WTC11 (cell line): ENCODE measurements at regions not wholly inside any gene's neighbourhood (a gene's known extent, or its start where the extent isn't known, plus 50 kb on each side); places are given as distances from the start of the nearest gene placed in this dataset.

ENCODE experiments used
- ATAC-seq: fragments of 200-7000 bp; cut with Tn5 transposase; 2 replicates; pipeline ENCODE4 v1.10.0; 2021; ENCODE audit warnings: mild to moderate bottlenecking, moderate library complexity
- CTCF ChIA-PET: fragments of 300-600 bp; sonication (Branson Sonifier 250); formaldehyde crosslinking; loops from one replicate; lab custom pipeline; 2021; ENCODE audit warnings: antibody characterized with exemption; lab: Charles Lee
- POLR2A ChIA-PET: fragments of 350-600 bp; sonication (Branson Sonifier 250); formaldehyde crosslinking; loops from one replicate; lab custom pipeline; 2021; ENCODE audit warnings: antibody characterized with exemption; lab: Charles Lee
- DNase-seq: peaks from one replicate; pipeline ENCODE4 v3.0.0; 2021; ENCODE audit warnings: low spot score
- H3K27ac Mint-ChIP-seq: 2 replicates; pipeline ENCODE4 v1.8.0; 2021; ENCODE audit warnings: mixed read lengths
- H3K27me3 Mint-ChIP-seq: 2 replicates; pipeline ENCODE4 v1.8.0; 2021; ENCODE audit warnings: low read depth, mild to moderate bottlenecking, moderate library complexity, mixed read lengths
- H3K36me3 Mint-ChIP-seq: 2 replicates; pipeline ENCODE4 v1.8.0; 2021; ENCODE audit warnings: mixed read lengths
- H3K4me1 Mint-ChIP-seq: 2 replicates; pipeline ENCODE4 v1.8.0; 2022; ENCODE audit warnings: mixed read lengths
- H3K4me3 Mint-ChIP-seq: 2 replicates; pipeline ENCODE4 v1.8.0; 2021; ENCODE audit warnings: mild to moderate bottlenecking, moderate library complexity, mixed read lengths
- H3K9me3 Mint-ChIP-seq: 2 replicates; pipeline ENCODE4 v1.8.0; 2021; ENCODE audit warnings: mixed read lengths
- CBFB ChIP-seq: sonication (generic); formaldehyde crosslinking; IDR thresholded peaks from 2 replicates; pipeline ENCODE4 v1.8.1; 2022; ENCODE audit warnings: mild to moderate bottlenecking, low read depth, missing genetic modification reagents
- E2F4 ChIP-seq: sonication (generic); formaldehyde crosslinking; IDR thresholded peaks from 2 replicates; pipeline ENCODE4 v1.8.1; 2022; ENCODE audit warnings: low read depth, mild to moderate bottlenecking, moderate library complexity, missing genetic modification reagents, borderline replicate concordance
- ESRRA ChIP-seq: sonication (generic); formaldehyde crosslinking; IDR thresholded peaks from 2 replicates; pipeline ENCODE4 v1.8.1; 2022; ENCODE audit warnings: mild to moderate bottlenecking, missing genetic modification reagents, borderline replicate concordance
- FOXP1 ChIP-seq: sonication (generic); formaldehyde crosslinking; IDR thresholded peaks from 2 replicates; pipeline ENCODE4 v1.8.0; 2022; ENCODE audit warnings: missing genetic modification reagents, mild to moderate bottlenecking, moderate library complexity, borderline replicate concordance
- FOXP4 ChIP-seq: sonication (generic); formaldehyde crosslinking; IDR thresholded peaks from 2 replicates; pipeline ENCODE4 v1.8.0; 2022; ENCODE audit warnings: mild to moderate bottlenecking, missing genetic modification reagents
- GABPB1 ChIP-seq: sonication (generic); formaldehyde crosslinking; IDR thresholded peaks from 2 replicates; pipeline ENCODE4 v1.8.1; 2023; ENCODE audit warnings: mild to moderate bottlenecking, missing genetic modification reagents
- GTF2I ChIP-seq: fragments of 250-450 bp; sonication (Bioruptor Pico); conservative IDR thresholded peaks from 2 replicates; pipeline ENCODE4 v1.4.0; 2021; ENCODE audit warnings: mild to moderate bottlenecking
- IRF1 ChIP-seq: sonication (generic); formaldehyde crosslinking; IDR thresholded peaks from 2 replicates; pipeline ENCODE4 v1.8.0; 2023; ENCODE audit warnings: missing genetic modification reagents
- JUN ChIP-seq: sonication (generic); formaldehyde crosslinking; IDR thresholded peaks from 2 replicates; pipeline ENCODE4 v1.8.0; 2023; ENCODE audit warnings: mild to moderate bottlenecking, missing genetic modification reagents
- MAX ChIP-seq: sonication (generic); formaldehyde crosslinking; IDR thresholded peaks from 2 replicates; pipeline ENCODE4 v1.8.0; 2022; ENCODE audit warnings: mild to moderate bottlenecking, missing genetic modification reagents
- NFE2L1 ChIP-seq: sonication (generic); formaldehyde crosslinking; IDR thresholded peaks from 2 replicates; pipeline ENCODE4 v1.8.1; 2023; ENCODE audit warnings: missing genetic modification reagents
- NFYB ChIP-seq: sonication (generic); formaldehyde crosslinking; conservative IDR thresholded peaks from 2 replicates; pipeline ENCODE4 v1.8.0; 2022; ENCODE audit warnings: low read depth, missing genetic modification reagents
- NR3C1 ChIP-seq: sonication (generic); formaldehyde crosslinking; conservative IDR thresholded peaks from 2 replicates; pipeline ENCODE4 v1.8.1; 2023; ENCODE audit warnings: low read depth, mild to moderate bottlenecking, missing genetic modification reagents
- SMAD3 ChIP-seq: sonication (generic); formaldehyde crosslinking; IDR thresholded peaks from 2 replicates; pipeline ENCODE4 v1.8.0; 2022; ENCODE audit warnings: missing genetic modification reagents, mild to moderate bottlenecking, borderline replicate concordance
- SP1 ChIP-seq: sonication (generic); formaldehyde crosslinking; conservative IDR thresholded peaks from 2 replicates; pipeline ENCODE4 v1.8.1; 2022; ENCODE audit warnings: missing genetic modification reagents
- STAT6 ChIP-seq: sonication (generic); formaldehyde crosslinking; conservative IDR thresholded peaks from 2 replicates; pipeline ENCODE4 v1.8.1; 2023; ENCODE audit warnings: mild to moderate bottlenecking, low read depth, missing genetic modification reagents, moderate library complexity
- ZNF219 ChIP-seq: sonication (generic); formaldehyde crosslinking; IDR thresholded peaks from 2 replicates; pipeline ENCODE4 v1.8.0; 2023; ENCODE audit warnings: missing genetic modification reagents, mild to moderate bottlenecking, borderline replicate concordance
- ZNF396 ChIP-seq: fragments of 250-450 bp; sonication (Bioruptor Pico); IDR thresholded peaks from 2 replicates; pipeline ENCODE4 v1.8.0; 2021; ENCODE audit warnings: mild to moderate bottlenecking, moderate library complexity, borderline replicate concordance
- ZNF425 ChIP-seq: fragments of 250-450 bp; sonication (Bioruptor Pico); conservative IDR thresholded peaks from 2 replicates; pipeline ENCODE4 v1.9.0; 2021; ENCODE audit warnings: mild to moderate bottlenecking

- no peak for TF ChIP-seq FOXP4 (CRISPR knock-in tag)
Measured at GRCh38 chr12:105483691-105484090, 153.2 kb downstream of the C12orf75 start (continued).

- DNase-seq (no peak), ATAC-seq (no peak)
- POLR2A ChIA-PET, result no interaction called here
- CTCF ChIA-PET, result interaction anchor here (0.5 kb wide), 1 partner anchor 127 kb away, joined by 5 read pairs; no protein-coding TSS in a partner anchor
- TF ChIP-seq ZNF396 (CRISPR knock-in tag) (no peak), JUN (CRISPR knock-in tag) (no peak), ZNF425 (CRISPR knock-in tag) (no peak), E2F4 (no peak), SP1 (CRISPR knock-in tag) (no peak), NFE2L1 (no peak), STAT6 (CRISPR knock-in tag) (no peak), FOXP1 (no peak), IRF1 (no peak), SMAD3 (CRISPR knock-in tag) (no peak), ZNF219 (CRISPR knock-in tag) (no peak), NFYB (no peak), GTF2I (no peak)
- Mint-ChIP-seq H3K9me3 (0 out of 2 replicates have a peak, but pooled peaks cover 3% of the 10 kb centered on the region), H3K4me1 (peaks cover 16% of the 10 kb centered on the region), H3K36me3 (no peaks in the 10 kb centered on the region), H3K27ac (no peak overlapping the region), H3K4me3 (no peak overlapping the region), H3K27me3 (no peaks in the 10 kb centered on the region)
Measured at GRCh38 chr12:105485321-105485910, 154.9 kb downstream of the C12orf75 start.

- POLR2A ChIA-PET, result no interaction called here
- Mint-ChIP-seq H3K36me3 (no peaks in the 10 kb centered on the region), H3K27ac (no peak overlapping the region), H3K9me3 (0 out of 2 replicates have a peak, but pooled peaks cover 3% of the 10 kb centered on the region), H3K4me3 (no peak overlapping the region), H3K4me1 (peaks cover 12% of the 10 kb centered on the region), H3K27me3 (no peaks in the 10 kb centered on the region)
- TF ChIP-seq NR3C1 (CRISPR knock-in tag) (no peak), ZNF396 (CRISPR knock-in tag) (no peak), FOXP1 (no peak), CBFB (no peak), GABPB1 (no peak), MAX (no peak), ESRRA (CRISPR knock-in tag) (no peak)
- CTCF ChIA-PET, result no interaction called here
- no peak for DNase-seq
- no peak for ATAC-seq
Measured at GRCh38 chr12:105485921-105486320, 155.4 kb downstream of the C12orf75 start.
